Breast epithelium (tissue), 4 donors: ENCODE measurements at regions not wholly inside any gene's neighbourhood (a gene's known extent, or its start where the extent isn't known, plus 50 kb on each side); places are given as distances from the start of the nearest gene placed in this dataset.

ENCODE experiments used
- DNase-seq, 2 donors: peaks; one replicate each; pipeline ENCODE4 v3.0.0-alpha.2; 2019; ENCODE audit warnings: low spot score in 2 of 2
- H3K27ac ChIP-seq, 2 donors: fragments of 200-600 bp; sonication (generic) in 1 of 2; one replicate each; pipeline ENCODE4 v1.5.1; 2016 to 2019; ENCODE audit warnings: mild to moderate bottlenecking in 1 of 2
- H3K27me3 ChIP-seq, 2 donors: fragments of 200-600 bp; sonication (generic) in 1 of 2; one replicate each; pipeline versions ENCODE4 v1.5.1 to v1.6.0; 2017 to 2019; ENCODE audit warnings: control low read depth in 1 of 2, mild to moderate bottlenecking in 1 of 2
- H3K36me3 ChIP-seq: fragments of 200-600 bp; one replicate; pipeline ENCODE4 v1.5.1; 2019
- H3K4me1 ChIP-seq, 2 donors: fragments of 200-600 bp; sonication (generic); one replicate each; pipeline ENCODE4 v1.5.1; 2016 to 2019; ENCODE audit warnings: control low read depth in 1 of 2
- H3K4me3 ChIP-seq, 3 donors: fragments of 200-600 bp; sonication (generic); 1 replicate in 2 of 3; 2 replicates in 1 of 3; pipeline ENCODE4 v1.5.1; 2016 to 2019; ENCODE audit warnings: mild to moderate bottlenecking in 3 of 3, moderate library complexity in 2 of 3
- H3K9me3 ChIP-seq, 2 donors: fragments of 200-600 bp; sonication (generic) in 1 of 2; one replicate each; pipeline ENCODE4 v1.5.1; 2016 to 2019; ENCODE audit warnings: control low read depth in 1 of 2
- POLR2A ChIP-seq: fragments of 450-650 bp; IDR thresholded peaks from one replicate; pipeline ENCODE4 v1.6.1; 2016; ENCODE audit warnings: antibody characterized with exemption, mild to moderate bottlenecking, moderate library complexity
- POLR2AphosphoS5 ChIP-seq, 3 donors: sonication (generic); formaldehyde crosslinking; IDR thresholded peaks; one replicate each; pipeline ENCODE4 v1.6.1; 2017; ENCODE audit warnings: antibody characterized with exemption in 3 of 3
- intact Hi-C: fragments of 100-400 bp; cut with DNase I; formaldehyde crosslinking; loops from one replicate; pipeline ENCODE4 v1.15.1; 2023; ENCODE audit warnings: low total_unique reads
- TF ChIP-seq, protein P1 (sequence below), 3 donors: fragments of 450-650 bp; IDR thresholded peaks; one replicate each; pipeline ENCODE4 v1.5.1; 2016 to 2017; ENCODE audit warnings: antibody characterized with exemption in 3 of 3, mild to moderate bottlenecking in 3 of 3, moderate library complexity in 3 of 3

DNA sequence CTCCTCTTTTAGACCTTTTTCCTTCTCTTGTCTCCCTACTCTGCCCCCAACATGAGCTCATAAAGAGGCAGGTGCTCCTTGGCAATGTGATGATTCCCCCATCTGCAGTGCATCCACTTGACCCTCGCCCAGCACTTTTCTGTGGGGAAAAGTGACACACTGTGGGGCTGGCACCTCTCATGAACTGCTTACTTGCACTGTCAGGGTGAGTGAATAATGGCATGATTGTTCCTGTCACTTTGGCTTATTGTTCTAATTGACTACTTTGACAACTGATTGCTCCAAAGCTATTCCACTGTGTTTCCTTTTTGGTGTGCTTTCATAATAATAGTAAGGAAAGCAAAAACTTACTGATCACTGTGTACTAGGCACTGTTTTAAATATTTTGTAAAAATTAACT is 253.3 kb upstream of the SUCLG2 start:
- H3K4me1 ChIP-seq = no peaks in the 10 kb centered on the region
- TF ChIP-seq POLR2AphosphoS5 (IDR thresholded peaks at IDR 0.05) = no peak
- TF ChIP-seq, protein P1, sequence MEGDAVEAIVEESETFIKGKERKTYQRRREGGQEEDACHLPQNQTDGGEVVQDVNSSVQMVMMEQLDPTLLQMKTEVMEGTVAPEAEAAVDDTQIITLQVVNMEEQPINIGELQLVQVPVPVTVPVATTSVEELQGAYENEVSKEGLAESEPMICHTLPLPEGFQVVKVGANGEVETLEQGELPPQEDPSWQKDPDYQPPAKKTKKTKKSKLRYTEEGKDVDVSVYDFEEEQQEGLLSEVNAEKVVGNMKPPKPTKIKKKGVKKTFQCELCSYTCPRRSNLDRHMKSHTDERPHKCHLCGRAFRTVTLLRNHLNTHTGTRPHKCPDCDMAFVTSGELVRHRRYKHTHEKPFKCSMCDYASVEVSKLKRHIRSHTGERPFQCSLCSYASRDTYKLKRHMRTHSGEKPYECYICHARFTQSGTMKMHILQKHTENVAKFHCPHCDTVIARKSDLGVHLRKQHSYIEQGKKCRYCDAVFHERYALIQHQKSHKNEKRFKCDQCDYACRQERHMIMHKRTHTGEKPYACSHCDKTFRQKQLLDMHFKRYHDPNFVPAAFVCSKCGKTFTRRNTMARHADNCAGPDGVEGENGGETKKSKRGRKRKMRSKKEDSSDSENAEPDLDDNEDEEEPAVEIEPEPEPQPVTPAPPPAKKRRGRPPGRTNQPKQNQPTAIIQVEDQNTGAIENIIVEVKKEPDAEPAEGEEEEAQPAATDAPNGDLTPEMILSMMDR (IDR thresholded peaks at IDR 0.05) = no peak
- TF ChIP-seq POLR2A = no peak
- no peak for DNase-seq
- no peaks in the 10 kb centered on the region for H3K27me3 ChIP-seq
- no peaks in the 10 kb centered on the region for H3K36me3 ChIP-seq
- no peaks in the 10 kb centered on the region for H3K9me3 ChIP-seq
- intact Hi-C loops = no loop called here
- no peak overlapping the region for H3K27ac ChIP-seq
- no peak overlapping the region for H3K4me3 ChIP-seq

GRCh38 chr3:67906261-67906660 is 251.8 kb upstream of the SUCLG2 start:
- H3K9me3 ChIP-seq = no peaks in the 10 kb centered on the region
- H3K36me3 ChIP-seq = no peaks in the 10 kb centered on the region
- no peak for TF ChIP-seq POLR2AphosphoS5 (IDR thresholded peaks at IDR 0.05)
- TF ChIP-seq POLR2A = no peak
- TF ChIP-seq, protein P1 (IDR thresholded peaks at IDR 0.05) = no peak
- H3K4me3 ChIP-seq = no peak overlapping the region
- H3K27ac ChIP-seq = no peak overlapping the region
- H3K4me1 ChIP-seq = no peaks in the 10 kb centered on the region
- no peak for DNase-seq
- no peaks in the 10 kb centered on the region for H3K27me3 ChIP-seq
- intact Hi-C loops = no loop called here

GRCh38 chr3:67901681-67902080 is 247.3 kb upstream of the SUCLG2 start:
- TF ChIP-seq POLR2A (no peak), POLR2AphosphoS5 (IDR thresholded peaks at IDR 0.05) (no peak)
- TF ChIP-seq, protein P1 (IDR thresholded peaks at IDR 0.05) = no peak
- Histone ChIP-seq H3K27me3 (no peaks in the 10 kb centered on the region), H3K36me3 (no peaks in the 10 kb centered on the region), H3K4me1 (no peaks in the 10 kb centered on the region), H3K27ac (no peak overlapping the region), H3K9me3 (no peaks in the 10 kb centered on the region), H3K4me3 (no peak overlapping the region)
- no peak for DNase-seq
- intact Hi-C loops = no loop called here

DNA sequence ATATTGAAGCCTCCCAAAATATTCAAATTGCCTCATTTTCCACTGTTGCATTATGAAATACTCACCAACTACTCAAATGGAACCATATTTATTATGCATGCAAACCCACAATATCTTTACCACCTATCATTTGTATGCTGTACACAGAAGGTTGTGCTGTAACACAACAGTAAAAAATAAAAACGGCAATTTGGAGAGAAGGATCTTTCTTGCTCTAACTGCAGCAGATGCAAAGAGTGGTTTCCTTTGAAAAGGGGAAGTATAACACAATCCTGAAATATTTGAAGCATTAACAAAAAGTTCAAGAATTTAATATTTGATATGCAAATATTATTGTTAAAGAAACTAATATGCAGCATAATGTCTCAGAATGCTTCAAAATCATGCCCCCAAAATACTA is 244.5 kb upstream of the SUCLG2 start:
- H3K36me3 ChIP-seq = no peaks in the 10 kb centered on the region
- H3K27me3 ChIP-seq = no peaks in the 10 kb centered on the region
- no peak for DNase-seq
- intact Hi-C loops = no loop called here
- H3K27ac ChIP-seq = no peak overlapping the region
- H3K9me3 ChIP-seq = no peaks in the 10 kb centered on the region
- H3K4me1 ChIP-seq = no peaks in the 10 kb centered on the region
- H3K4me3 ChIP-seq = no peak overlapping the region
- TF ChIP-seq, protein P1 (IDR thresholded peaks at IDR 0.05) = no peak
- no peak for TF ChIP-seq POLR2AphosphoS5 (IDR thresholded peaks at IDR 0.05)
- no peak for TF ChIP-seq POLR2A

GRCh38 chr3:67897351-67898336 is 243.2 kb upstream of the SUCLG2 start:
- H3K4me1 ChIP-seq = no peaks in the 10 kb centered on the region
- no peak for DNase-seq
- H3K36me3 ChIP-seq = no peaks in the 10 kb centered on the region
- TF ChIP-seq POLR2A (no peak), POLR2AphosphoS5 (IDR thresholded peaks at IDR 0.05) (no peak)
- TF ChIP-seq, protein P1 (IDR thresholded peaks at IDR 0.05) = no peak
- H3K27ac ChIP-seq = no peak overlapping the region
- no peaks in the 10 kb centered on the region for H3K27me3 ChIP-seq
- intact Hi-C loops = no loop called here
- no peaks in the 10 kb centered on the region for H3K9me3 ChIP-seq
- no peak overlapping the region for H3K4me3 ChIP-seq
